Stimulated activated CD8-positive, alpha-beta memory T cell treated with anti-CD3 and anti-CD28 coated beads, Interleukin-2, amount 100 ng/mL, for 48 hours (primary cell): ENCODE measurements at regions not wholly inside any gene's neighbourhood (a gene's known extent, or its start where the extent isn't known, plus 50 kb on each side); places are given as distances from the start of the nearest gene placed in this dataset.

ENCODE experiments used
- DNase-seq, 2 donors: peaks; one replicate each; pipeline ENCODE4 v3.0.0-alpha.2; 2020; ENCODE audit warnings: low read depth in 2 of 2

DNA sequence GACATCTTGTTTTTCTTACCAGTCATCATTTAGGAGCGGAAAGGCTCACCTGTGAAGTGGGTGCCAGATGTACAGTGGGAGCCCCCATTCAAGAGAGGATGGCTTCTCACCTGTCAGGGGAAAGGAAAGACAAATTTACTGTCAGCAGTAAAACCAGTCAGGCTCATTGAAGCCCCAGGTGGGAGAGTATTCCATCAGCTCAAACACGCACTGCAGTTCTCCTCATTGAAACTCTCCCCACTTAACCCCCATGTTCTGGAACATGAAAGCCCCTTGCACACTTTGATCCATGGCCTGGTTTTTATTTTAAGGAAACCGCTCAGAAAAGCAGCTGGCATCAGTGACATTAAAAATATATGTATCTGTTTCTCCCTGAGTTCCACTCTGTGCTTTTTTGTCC is 401.1 kb upstream of the ZNF507 start:
- DNase-seq, result no peak

- no peak for DNase-seq
These were observed 398.9 kb upstream of the ZNF507 start for GRCh38 chr19:31946491-31946890.

GRCh38 chr19:31947436-31948115 is 397.8 kb upstream of the ZNF507 start:
- DNase-seq, result no peak

DNA sequence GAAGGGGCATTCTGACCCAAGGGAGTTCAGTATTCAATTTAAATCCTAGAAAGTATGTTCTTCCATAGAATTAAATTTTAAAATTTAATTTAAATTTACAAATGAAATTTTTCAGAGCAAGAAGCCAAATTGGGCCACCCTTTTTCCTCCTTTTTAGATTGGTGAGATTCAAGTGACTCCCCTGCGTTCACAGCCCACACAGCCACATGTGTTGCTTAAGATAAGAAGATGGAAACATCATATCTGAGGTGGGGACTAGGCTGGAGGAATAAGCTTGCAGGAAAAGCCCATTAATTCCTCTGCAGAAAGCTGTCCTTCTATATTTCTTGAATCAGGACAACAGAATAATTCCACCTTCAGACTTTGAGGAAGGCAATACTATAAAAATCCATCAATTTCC is 392.7 kb upstream of the ZNF507 start:
- no peak for DNase-seq

DNA sequence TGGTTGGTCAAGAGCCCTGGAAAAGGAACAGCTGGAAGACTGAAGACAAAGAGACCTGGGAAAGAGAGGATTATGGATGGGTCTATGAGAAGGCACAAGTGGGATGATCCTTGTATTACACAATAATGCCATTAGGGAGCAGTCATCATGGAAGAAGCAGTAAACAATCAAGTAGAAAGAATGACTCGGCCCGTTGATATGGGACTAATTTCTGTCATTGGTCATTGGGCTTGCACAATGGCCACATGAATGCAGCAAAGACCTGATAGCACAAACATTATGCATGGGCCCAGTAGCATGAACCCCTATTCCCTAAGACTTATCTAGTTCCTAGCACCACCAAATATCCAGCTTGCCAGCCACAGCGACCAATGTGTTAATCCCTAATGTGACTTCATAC is 390.3 kb upstream of the ZNF507 start:
- no peak for DNase-seq

DNA sequence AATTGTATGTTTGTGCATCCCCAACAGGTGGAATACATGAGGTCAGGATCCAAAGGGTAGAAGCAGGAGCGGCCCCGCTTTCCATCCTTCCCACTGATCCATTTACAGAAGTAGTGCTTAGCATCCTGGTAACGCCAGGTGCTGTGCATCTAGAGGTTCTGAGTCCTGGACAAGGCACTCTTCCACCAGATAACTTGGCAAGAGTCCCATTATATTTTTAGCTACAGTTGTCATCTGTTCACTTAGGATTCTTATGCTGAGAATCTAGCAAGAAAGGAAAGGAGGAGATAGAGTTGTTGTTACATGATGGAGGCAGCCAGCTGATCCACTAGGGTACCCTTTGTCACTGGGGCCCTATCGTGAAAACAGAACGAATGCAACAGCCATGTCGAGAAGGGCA is 389.5 kb upstream of the ZNF507 start:
- no peak for DNase-seq

DNA sequence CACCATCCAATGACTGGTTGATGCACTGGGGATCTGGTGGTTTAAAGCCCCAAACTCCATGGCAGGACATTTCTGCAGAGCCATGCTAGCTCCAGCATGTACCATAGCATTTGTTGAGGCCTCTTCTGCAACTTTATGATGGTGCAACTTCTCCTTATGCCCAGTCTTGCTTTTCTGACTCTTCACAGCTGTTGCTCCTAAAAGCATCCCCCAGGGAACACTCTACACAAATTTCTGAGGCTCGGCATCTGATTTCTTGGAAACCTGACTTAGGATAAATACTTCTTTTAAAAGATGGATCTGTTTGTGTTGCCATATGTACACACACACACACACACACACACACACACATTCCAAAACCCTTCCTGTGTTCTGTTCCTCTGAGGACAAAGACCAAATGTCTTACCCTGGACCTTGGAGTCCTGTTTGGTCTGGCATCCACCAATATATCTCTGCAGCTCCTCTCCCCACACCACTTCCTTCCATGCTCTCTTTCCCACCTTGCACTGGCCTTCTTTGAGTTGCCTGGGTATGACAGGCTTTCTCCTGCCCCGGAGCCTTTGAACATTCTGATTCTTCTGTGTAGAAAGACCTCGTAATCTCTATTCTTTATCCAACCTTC is 388.5 kb upstream of the ZNF507 start:
- DNase-seq, result no peak

- DNase-seq, result no peak
These were observed 387.7 kb upstream of the ZNF507 start for GRCh38 chr19:31957711-31958110.

DNA sequence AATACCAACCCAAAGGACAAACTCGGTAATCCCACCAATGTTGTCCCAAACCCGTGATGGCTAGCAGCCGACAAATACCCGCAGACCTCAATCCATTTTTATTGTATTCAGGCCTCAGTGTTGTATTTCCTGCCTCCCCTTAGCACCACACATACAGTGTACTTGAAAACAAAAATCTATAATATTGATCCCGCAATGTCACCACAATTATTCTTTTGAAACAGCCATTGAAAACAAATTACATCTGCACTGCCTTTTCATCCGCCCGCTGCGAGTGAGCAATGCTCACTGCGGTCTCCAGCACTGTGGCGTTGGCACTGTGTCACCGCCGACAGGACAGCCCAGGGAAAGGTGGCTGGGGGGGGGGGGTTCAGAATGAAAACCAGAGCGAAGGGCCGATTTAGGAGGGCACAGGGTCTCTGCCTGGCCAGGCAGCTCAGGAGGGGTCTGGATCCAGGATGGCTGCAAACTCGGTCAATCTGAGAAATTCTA is 385.8 kb upstream of the ZNF507 start:
- no peak for DNase-seq

GRCh38 chr19:31960474-31960873 is 384.9 kb upstream of the ZNF507 start:
- no peak for DNase-seq

DNA sequence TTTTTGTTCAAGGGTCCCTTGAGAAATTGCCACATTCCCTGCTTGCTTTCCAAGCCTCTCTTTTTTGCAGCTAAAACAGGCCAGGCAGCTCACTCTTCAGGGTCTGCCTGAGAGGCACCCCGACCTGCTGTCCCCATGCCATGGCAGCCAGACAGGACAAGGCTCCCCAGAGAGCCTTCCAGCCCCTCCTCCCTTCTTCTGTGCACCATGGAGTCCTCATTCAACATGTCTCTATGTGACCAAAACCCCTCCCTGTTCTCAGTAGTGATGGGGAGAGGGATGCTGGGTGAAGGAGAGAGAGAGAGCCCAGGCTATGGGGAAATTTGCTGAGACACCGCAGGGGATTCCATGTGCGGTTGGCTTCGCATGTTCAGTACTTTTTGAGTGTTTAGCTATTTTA is 384.2 kb upstream of the ZNF507 start:
- no peak for DNase-seq

DNA sequence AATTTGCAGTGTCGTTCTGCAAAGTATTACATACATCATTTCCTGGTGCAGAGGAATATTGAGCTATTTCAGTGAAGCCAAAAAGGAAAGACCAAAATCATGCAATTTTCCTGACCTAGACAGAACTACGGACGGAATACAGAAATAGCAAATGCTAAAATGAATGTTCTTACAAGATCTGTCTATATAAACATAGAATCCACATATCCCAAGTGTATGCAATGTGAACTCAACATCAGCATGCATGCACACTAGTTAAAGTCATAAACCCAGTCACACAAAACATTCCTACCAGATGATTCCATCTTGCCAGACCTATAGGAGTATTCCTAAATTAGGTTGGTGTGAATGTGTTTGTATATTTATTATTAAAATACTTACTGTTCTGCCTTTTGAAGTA is 383.7 kb upstream of the ZNF507 start:
- DNase-seq, result no peak

DNA sequence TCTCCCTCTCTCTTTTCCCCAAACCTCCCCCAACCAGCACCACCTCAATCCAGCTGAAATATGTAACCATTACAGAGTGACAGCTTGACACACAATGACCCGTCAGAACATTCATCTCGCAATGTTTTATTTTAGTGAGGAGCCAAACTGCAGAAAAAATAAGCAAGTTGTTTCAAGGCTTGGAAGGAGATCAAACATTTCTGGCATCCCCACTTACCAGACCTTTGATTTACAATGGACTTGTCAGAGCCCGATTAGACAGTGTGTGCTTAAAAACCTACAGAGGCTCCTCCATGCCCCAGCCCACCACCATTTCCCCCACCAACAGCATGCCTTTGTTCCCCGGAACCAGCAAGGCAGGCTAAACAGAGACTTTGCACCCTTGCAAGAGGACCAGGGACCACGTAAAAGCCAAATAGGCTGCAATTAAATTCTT is 382.8 kb upstream of the ZNF507 start:
- DNase-seq, result no peak

GRCh38 chr19:31963746-31964145 is 381.7 kb upstream of the ZNF507 start:
- no peak for DNase-seq

- DNase-seq, result no peak
These were observed 376.4 kb upstream of the ZNF507 start for GRCh38 chr19:31969016-31969415.

GRCh38 chr19:31970027-31970461 is 375.4 kb upstream of the ZNF507 start:
- no peak for DNase-seq

DNA sequence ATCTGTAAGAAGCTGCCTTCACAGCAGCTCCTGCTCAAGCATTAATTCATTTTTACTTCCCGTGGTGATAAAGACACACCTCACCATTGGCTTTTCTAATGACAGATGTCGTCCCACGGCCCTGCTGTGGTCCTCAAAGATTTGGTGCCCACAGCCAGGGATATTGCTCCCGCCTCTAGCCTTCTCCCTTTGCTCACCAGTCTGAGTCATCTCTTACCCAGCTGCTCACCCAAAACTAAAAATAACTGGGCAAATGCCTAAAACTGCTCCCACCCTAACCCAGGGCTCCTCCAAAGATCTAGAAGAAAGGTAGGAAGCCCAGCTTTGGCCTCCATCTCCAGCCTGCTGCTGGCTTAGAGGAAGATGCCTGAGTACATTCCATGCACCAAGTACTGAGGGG is 371.1 kb upstream of the ZNF507 start:
- DNase-seq, result no peak

GRCh38 chr19:31974941-31975340 is 370.5 kb upstream of the ZNF507 start:
- no peak for DNase-seq

DNA sequence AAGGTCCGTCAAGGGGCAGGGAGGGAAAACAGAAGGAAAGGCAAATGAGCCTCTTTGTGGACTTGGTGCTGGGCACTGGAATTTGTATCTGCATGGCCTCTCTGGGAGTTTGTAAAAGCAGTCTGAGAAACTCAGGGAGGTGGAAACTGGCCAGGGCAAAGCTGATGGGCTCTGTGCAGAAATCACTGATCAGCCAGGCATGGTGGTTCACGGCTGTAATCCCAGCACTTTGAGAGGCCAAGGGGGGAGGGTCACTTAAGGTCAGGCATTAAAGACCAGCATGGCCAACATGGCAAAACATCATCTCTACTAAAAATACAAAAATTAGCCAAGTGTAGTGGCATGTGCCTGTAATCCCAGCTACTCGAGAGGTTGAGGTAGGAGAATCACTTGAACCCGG is 369.9 kb upstream of the ZNF507 start:
- DNase-seq, result no peak

GRCh38 chr19:31976775-31977536 is 368.5 kb upstream of the ZNF507 start:
- DNase-seq, result no peak

DNA sequence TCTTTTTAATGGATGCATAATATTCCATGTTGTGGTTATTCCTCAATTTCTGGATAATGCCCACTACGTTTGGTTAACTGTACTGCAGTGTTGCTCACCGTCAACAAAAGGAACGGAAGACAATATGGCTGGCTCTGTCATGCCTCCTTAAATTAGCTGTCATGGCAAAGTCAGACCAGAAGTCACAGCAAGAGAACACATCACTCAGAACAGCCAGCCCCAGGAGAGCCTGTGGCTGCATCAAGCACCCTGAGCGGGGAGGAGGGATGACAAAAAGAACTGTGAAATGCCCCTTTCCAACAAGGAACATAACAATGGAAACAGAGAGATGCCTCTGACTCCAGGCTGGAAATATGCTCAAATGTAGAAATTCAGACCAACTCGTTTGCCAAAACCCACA is 366.0 kb upstream of the ZNF507 start:
- DNase-seq, result no peak

DNA sequence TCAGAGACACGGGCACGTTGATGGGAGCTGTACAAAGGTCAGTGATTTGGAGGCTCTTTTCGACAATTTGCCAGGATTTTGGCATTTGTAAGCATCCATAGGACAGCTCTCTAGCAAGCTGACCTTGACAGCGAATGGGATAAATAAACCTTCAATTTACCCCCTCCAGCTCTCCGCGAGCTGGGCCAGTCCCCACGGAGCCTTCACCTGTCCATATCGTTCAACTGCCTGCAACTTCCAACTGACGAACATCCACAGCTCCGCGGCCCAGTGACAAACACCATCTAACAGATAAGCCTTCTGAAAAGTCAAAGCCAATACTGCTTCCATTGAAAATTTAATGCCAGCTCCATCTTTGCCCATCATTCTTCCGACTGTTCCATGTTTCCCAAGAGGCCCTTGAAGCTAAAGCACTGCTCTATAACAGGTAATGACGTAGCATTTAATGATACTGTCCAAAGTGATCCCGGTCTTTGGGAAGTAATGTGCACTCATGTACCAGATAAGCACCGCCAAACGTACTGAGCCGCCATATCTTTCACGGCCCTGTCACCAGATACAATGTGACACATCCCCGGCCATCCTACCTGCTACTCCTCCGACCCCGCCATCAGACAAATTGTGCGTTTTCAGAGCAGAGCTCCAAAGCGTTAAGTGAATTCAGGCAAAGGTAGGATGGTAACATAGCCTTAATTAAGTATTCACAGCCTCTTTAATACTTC is 365.3 kb upstream of the ZNF507 start:
- DNase-seq, result no peak
